ENCODE measurements at regions not wholly inside any gene's neighbourhood (a gene's known extent, or its start where the extent isn't known, plus 50 kb on each side); places are given as distances from the start of the nearest gene placed in this dataset.

- no peaks in the 10 kb centered on the region for H3K4me1 ChIP-seq (ENCODE audit: control insufficient read depth, extremely low read depth, insufficient read depth, low read length)
- ChIA-PET POLR2A (no interaction called here), CTCF (interaction anchor here (0.7 to 1.6 kb wide), 7 partner anchors 9 to 42 kb away, joined by 3 to 10 read pairs (median 4); no protein-coding TSS in a partner anchor)
- DNase-seq (ENCODE audit: low read depth, low spot score) (no peak), FAIRE-seq (no peak)
- H3K79me2 ChIP-seq (ENCODE audit: control insufficient read depth, insufficient read depth, low read length), result no peaks in the 10 kb centered on the region
- H3K27me3 ChIP-seq (ENCODE audit: control insufficient read depth in 2 of 2, insufficient read depth in 2 of 2, low read length in 2 of 2), result no peaks in the 10 kb centered on the region
- dilution Hi-C loops (cut with MboI; ENCODE audit: extremely low pct_ligation_motif_present, low sequenced_read_pairs) (no loop called here), intact Hi-C loops (cut with micrococcal nuclease) (no loop called here)
- no peaks in the 10 kb centered on the region for H3K9me1 ChIP-seq (replicated peaks; ENCODE audit: control insufficient read depth, extremely low read depth, insufficient read depth, low read length)
- no peaks in the 10 kb centered on the region for H3K36me3 ChIP-seq (ENCODE audit: control insufficient read depth in 2 of 2, extremely low read depth in 1 of 2, insufficient read depth in 2 of 2, low read length in 2 of 2)
- TF ChIP-seq JUN (IDR thresholded peaks at IDR 0.05; ENCODE audit: borderline replicate concordance, insufficient read depth, insufficient read length, low read depth) (no peak), MYC (IDR thresholded peaks at IDR 0.05; ENCODE audit: low read depth, low read length) (no peak)
- BruUV-seq (replicated peaks), result no TSS peak
- no peak overlapping the region for H3K9ac ChIP-seq (replicated peaks; ENCODE audit: extremely low read depth, insufficient read depth, low read length)
- H3K4me3 ChIP-seq (replicated peaks in 1 of 3; ENCODE audit: insufficient read depth in 1 of 3, low read depth in 1 of 3, low read length in 3 of 3), result no peak overlapping the region
- H3K4me2 ChIP-seq (ENCODE audit: insufficient read depth, low read length), result no peak overlapping the region
- no peak overlapping the region for H2AFZ ChIP-seq (ENCODE audit: low read depth, low read length)
- no peaks in the 10 kb centered on the region for H4K20me1 ChIP-seq (replicated peaks; ENCODE audit: control insufficient read depth, extremely low read depth, insufficient read depth, low read length)
- H3K27ac ChIP-seq (ENCODE audit: insufficient read depth, low read depth, low read length), result no peak overlapping the region
- no peaks in the 10 kb centered on the region for H3K9me3 ChIP-seq (replicated peaks; ENCODE audit: control insufficient read depth, insufficient read depth, low read length)
Observed at GRCh38 chr7:149704507-149704906, 68.9 kb downstream of the ZNF467 start.

DNA sequence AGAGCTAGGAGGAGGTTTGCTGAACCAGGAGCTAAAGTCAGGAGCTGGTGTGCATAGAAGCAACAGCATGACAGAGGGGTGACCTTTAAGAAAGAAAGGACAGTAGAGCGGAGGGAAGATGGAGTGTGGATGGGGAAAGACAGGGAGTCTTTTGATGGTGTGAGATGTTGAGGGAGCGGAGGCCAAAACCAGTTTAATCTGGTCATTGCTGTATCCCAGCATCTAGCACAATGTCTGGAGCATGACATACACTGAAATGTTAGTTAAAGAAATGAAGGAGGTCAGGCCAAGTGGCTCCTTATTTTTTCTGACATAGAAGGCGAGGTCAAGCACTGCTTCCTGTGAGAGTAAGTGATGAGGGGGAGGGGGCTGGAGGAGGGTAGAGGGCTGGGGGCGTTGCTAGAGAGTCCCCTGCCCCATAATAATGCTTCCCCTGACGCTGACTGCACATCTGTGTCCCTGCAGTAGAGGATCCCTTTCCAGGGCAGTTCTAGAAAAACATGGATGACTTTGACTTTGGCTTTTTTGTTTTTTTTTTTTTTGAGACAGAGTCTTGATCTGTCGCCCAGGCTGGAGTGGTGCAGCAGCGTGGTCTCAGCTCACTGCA lies 70.2 kb downstream of the ZNF467 start:
- ChIA-PET POLR2A (interaction anchor here (0.8 kb wide), 1 partner anchor 10 kb away, joined by 3 read pairs; no protein-coding TSS in a partner anchor), CTCF (interaction anchor here (1.2 to 1.6 kb wide), 4 partner anchors 15 to 41 kb away, joined by 3 to 10 read pairs (median 8); no protein-coding TSS in a partner anchor)
- no TSS peak for BruUV-seq (replicated peaks)
- DNase-seq (ENCODE audit: low read depth, low spot score) (no peak), FAIRE-seq (no peak)
- Histone ChIP-seq H3K4me1 (ENCODE audit: control insufficient read depth, extremely low read depth, insufficient read depth, low read length) (no peaks in the 10 kb centered on the region), H3K4me2 (ENCODE audit: insufficient read depth, low read length) (no peak overlapping the region), H3K36me3 (ENCODE audit: control insufficient read depth in 2 of 2, extremely low read depth in 1 of 2, insufficient read depth in 2 of 2, low read length in 2 of 2) (no peaks in the 10 kb centered on the region), H3K4me3 (replicated peaks in 1 of 3; ENCODE audit: insufficient read depth in 1 of 3, low read depth in 1 of 3, low read length in 3 of 3) (no peak overlapping the region), H3K9ac (replicated peaks; ENCODE audit: extremely low read depth, insufficient read depth, low read length) (no peak overlapping the region), H3K79me2 (ENCODE audit: control insufficient read depth, insufficient read depth, low read length) (no peaks in the 10 kb centered on the region), H3K27me3 (ENCODE audit: control insufficient read depth in 2 of 2, insufficient read depth in 2 of 2, low read length in 2 of 2) (no peaks in the 10 kb centered on the region), H3K27ac (ENCODE audit: insufficient read depth, low read depth, low read length) (no peak overlapping the region), H4K20me1 (replicated peaks; ENCODE audit: control insufficient read depth, extremely low read depth, insufficient read depth, low read length) (no peaks in the 10 kb centered on the region), H2AFZ (ENCODE audit: low read depth, low read length) (no peak overlapping the region), H3K9me1 (replicated peaks; ENCODE audit: control insufficient read depth, extremely low read depth, insufficient read depth, low read length) (no peaks in the 10 kb centered on the region), H3K9me3 (replicated peaks; ENCODE audit: control insufficient read depth, insufficient read depth, low read length) (no peaks in the 10 kb centered on the region)
- TF ChIP-seq CTCF (IDR thresholded peaks at IDR 0.05; ENCODE audit: extremely low read depth in 1 of 2, insufficient read depth in 1 of 2, low read depth in 1 of 2, low read length in 2 of 2), result no peak
- TF ChIP-seq MYC (IDR thresholded peaks at IDR 0.05; ENCODE audit: low read depth, low read length), result no peak
- no peak for TF ChIP-seq FOS (IDR thresholded peaks at IDR 0.05; ENCODE audit: borderline replicate concordance, insufficient read depth, low read length)
- TF ChIP-seq EZH2 (IDR thresholded peaks at IDR 0.05; ENCODE audit: borderline replicate concordance, low read depth, low read length, severe bottlenecking), result no peak
- TF ChIP-seq, protein P1, sequence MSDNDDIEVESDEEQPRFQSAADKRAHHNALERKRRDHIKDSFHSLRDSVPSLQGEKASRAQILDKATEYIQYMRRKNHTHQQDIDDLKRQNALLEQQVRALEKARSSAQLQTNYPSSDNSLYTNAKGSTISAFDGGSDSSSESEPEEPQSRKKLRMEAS (IDR thresholded peaks at IDR 0.05; ENCODE audit: insufficient read depth, insufficient read length), result no peak
- no peak for TF ChIP-seq POLR2A (IDR thresholded peaks at IDR 0.05; ENCODE audit: low read depth, low read length)
- no peak for TF ChIP-seq JUN (IDR thresholded peaks at IDR 0.05; ENCODE audit: borderline replicate concordance, insufficient read depth, insufficient read length, low read depth)
- no peak for TF ChIP-seq GATA2 (IDR thresholded peaks at IDR 0.05; ENCODE audit: insufficient read depth, insufficient read length, low read depth, low read length)
- no peak for TF ChIP-seq POLR2AphosphoS5 (IDR thresholded peaks at IDR 0.05; ENCODE audit: insufficient read depth, low read depth, low read length)
- intact Hi-C loops (cut with micrococcal nuclease), result no loop called here
- dilution Hi-C loops (cut with MboI; ENCODE audit: extremely low pct_ligation_motif_present, low sequenced_read_pairs), result no loop called here
